ENCODE measurements at regions not wholly inside any gene's neighbourhood (a gene's known extent, or its start where the extent isn't known, plus 50 kb on each side); places are given as distances from the start of the nearest gene placed in this dataset.

- no peak for TF ChIP-seq CTCF (conservative IDR thresholded peaks at IDR 0.05)
- H3K27me3 Mint-ChIP-seq = peaks cover 10% of the 10 kb centered on the region
- DNase-seq (ENCODE audit: extremely low spot score, unreplicated experiment) = no peak
- H3K9me3 Mint-ChIP-seq = peaks cover 5% of the 10 kb centered on the region
- no peaks in the 10 kb centered on the region for H3K36me3 Mint-ChIP-seq
- H3K4me3 Mint-ChIP-seq = no peak overlapping the region
- H3K4me1 Mint-ChIP-seq (ENCODE audit: unreplicated experiment) = peaks cover 14% of the 10 kb centered on the region
- H3K27ac Mint-ChIP-seq = no peak overlapping the region
These were observed 167.5 kb upstream of the TSHZ2 start for GRCh38 chr20:52804497-52805295.

GRCh38 chr20:52801628-52802006 lies 170.5 kb upstream of the TSHZ2 start:
- H3K36me3 Mint-ChIP-seq = no peaks in the 10 kb centered on the region
- peaks cover 14% of the 10 kb centered on the region for H3K4me1 Mint-ChIP-seq (ENCODE audit: unreplicated experiment)
- no peak for DNase-seq (ENCODE audit: extremely low spot score, unreplicated experiment)
- peaks cover 4% of the 10 kb centered on the region for H3K9me3 Mint-ChIP-seq
- peaks cover 12% of the 10 kb centered on the region for H3K27me3 Mint-ChIP-seq
- no peak overlapping the region for H3K4me3 Mint-ChIP-seq
- no peak for TF ChIP-seq CTCF (conservative IDR thresholded peaks at IDR 0.05)
- H3K27ac Mint-ChIP-seq = no peak overlapping the region

GRCh38 chr20:52800734-52801627 lies 171.2 kb upstream of the TSHZ2 start:
- Mint-ChIP-seq H3K36me3 (no peaks in the 10 kb centered on the region), H3K27me3 (peaks cover 11% of the 10 kb centered on the region), H3K27ac (no peak overlapping the region), H3K9me3 (no peaks in the 10 kb centered on the region), H3K4me3 (no peak overlapping the region), H3K4me1 (ENCODE audit: unreplicated experiment) (peaks cover 8% of the 10 kb centered on the region)
- no peak for TF ChIP-seq CTCF (conservative IDR thresholded peaks at IDR 0.05)
- DNase-seq (ENCODE audit: extremely low spot score, unreplicated experiment) = no peak

- H3K9me3 Mint-ChIP-seq = no peaks in the 10 kb centered on the region
- H3K36me3 Mint-ChIP-seq = no peaks in the 10 kb centered on the region
- no peak for TF ChIP-seq CTCF (conservative IDR thresholded peaks at IDR 0.05)
- no peak overlapping the region for H3K4me3 Mint-ChIP-seq
- H3K4me1 Mint-ChIP-seq (ENCODE audit: unreplicated experiment) = no peaks in the 10 kb centered on the region
- no peak for DNase-seq (ENCODE audit: extremely low spot score, unreplicated experiment)
- H3K27me3 Mint-ChIP-seq = peaks cover 11% of the 10 kb centered on the region
- H3K27ac Mint-ChIP-seq = no peak overlapping the region
These were observed 173.0 kb upstream of the TSHZ2 start for GRCh38 chr20:52799130-52799529.

- Mint-ChIP-seq H3K27ac (no peak overlapping the region), H3K27me3 (peaks cover 11% of the 10 kb centered on the region), H3K4me1 (ENCODE audit: unreplicated experiment) (no peaks in the 10 kb centered on the region), H3K4me3 (no peak overlapping the region), H3K36me3 (no peaks in the 10 kb centered on the region), H3K9me3 (no peaks in the 10 kb centered on the region)
- no peak for TF ChIP-seq CTCF (conservative IDR thresholded peaks at IDR 0.05)
- no peak for DNase-seq (ENCODE audit: extremely low spot score, unreplicated experiment)
These were observed 174.0 kb upstream of the TSHZ2 start for GRCh38 chr20:52798124-52798523.

All from type B pancreatic cell (in vitro differentiated cells).